ENCODE measurements at regions not wholly inside any gene's neighbourhood (a gene's known extent, or its start where the extent isn't known, plus 50 kb on each side); places are given as distances from the start of the nearest gene placed in this dataset.

DNA sequence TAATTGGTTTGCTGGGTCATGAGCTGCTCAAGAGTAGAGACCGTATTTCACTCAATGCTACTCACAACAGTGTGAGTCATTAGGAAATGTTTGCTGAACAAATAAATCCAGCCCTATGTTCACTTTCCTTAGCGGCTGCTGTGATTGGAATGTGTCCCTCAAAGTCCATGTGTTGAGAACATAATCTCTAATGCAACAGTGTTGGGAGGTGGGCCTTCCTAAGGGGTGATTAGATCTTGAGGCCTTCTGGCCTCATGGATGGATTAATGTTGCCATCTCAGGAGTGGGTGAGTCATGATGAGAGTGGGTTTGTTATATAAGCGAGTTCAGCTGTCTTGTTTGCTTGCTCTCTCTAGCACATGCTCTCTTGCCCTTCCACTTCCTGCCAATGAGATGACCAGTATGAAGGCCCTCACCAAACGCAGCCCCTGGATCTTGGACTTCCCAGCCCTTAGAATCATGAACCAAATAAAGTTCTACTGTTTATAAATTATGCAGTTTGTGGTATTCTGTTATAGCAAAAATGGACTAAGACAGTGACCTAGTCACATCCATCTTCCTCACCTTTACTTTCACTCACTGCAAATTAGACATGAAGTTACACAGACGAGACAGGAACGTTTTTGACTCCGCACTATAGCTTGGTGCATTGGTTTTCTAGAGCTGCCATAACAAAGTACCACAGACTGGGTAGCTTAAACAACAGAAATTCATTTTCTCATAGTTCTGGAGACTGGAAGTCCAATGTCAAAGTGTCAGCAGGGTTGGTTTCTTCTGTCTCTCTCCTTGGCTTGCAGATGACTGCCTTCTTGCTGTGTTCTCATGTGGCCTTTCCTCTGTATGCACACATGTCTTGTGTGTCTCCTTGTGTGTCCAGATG, 50.9 kb upstream of the FAM169A start:
- DNase-seq (ENCODE audit: low spot score): no peak

All from activated CD4-positive, alpha-beta T cell treated with anti-CD3 and anti-CD28 coated beads, Interleukin-2, Interleukin-4, amounts not matched to agents 100 ng/mL and 50 ng/mL, durations not matched to agents 16 hours and 8 hours (primary cell).